GM12878 (cell line): ENCODE measurements at regions not wholly inside any gene's neighbourhood (a gene's known extent, or its start where the extent isn't known, plus 50 kb on each side); places are given as distances from the start of the nearest gene placed in this dataset.

ENCODE experiments used
- ATAC-seq: fragments of 200-7000 bp; cut with Tn5 transposase; 3 replicates; pipeline ENCODE4 v1.9.1; 2020; ENCODE audit warnings: mild to moderate bottlenecking, moderate library complexity
- BruUV-seq: library from RNA; stranded (reverse); fragments of 400-500 nt; replicated peaks from 2 replicates; lab custom pipeline; 2021; lab: Mats Ljungman, UMichigan
- CTCF ChIA-PET: fragments of 300-600 bp; sonication (Branson Sonifier 250); formaldehyde crosslinking; extraction: SDS; loops from one replicate; lab custom pipeline; 2021; ENCODE audit warnings: inconsistent platforms; lab: Yijun Ruan, JAX
- POLR2A ChIA-PET: fragments of 350-600 bp; formaldehyde crosslinking; extraction: SDS; loops from one replicate; lab custom pipeline; 2021; ENCODE audit warnings: inconsistent platforms; lab: Charles Lee
- RAD21 ChIA-PET: fragments of 300-600 bp; sonication (Branson Sonifier 250); formaldehyde crosslinking; loops from one replicate; lab custom pipeline; 2023; ENCODE audit warnings: antibody characterized with exemption; ENCODE audit not compliant: unreplicated experiment; lab: Charles Lee
- SMC1A ChIA-PET: fragments of 300-600 bp; sonication (Branson Sonifier 250); formaldehyde crosslinking; loops from one replicate; lab custom pipeline; 2023; ENCODE audit not compliant: unreplicated experiment, uncharacterized antibody; lab: Charles Lee
- DNase-seq: peaks from one replicate; pipeline ENCODE4 v3.0.0-alpha.2; 2011; ENCODE audit warnings: low read depth, low spot score
- FAIRE-seq: peaks from 3 replicates; lab custom pipeline; 2011; peaks lifted over from hg19 to GRCh38; lab: Jason Lieb, UNC
- H2AFZ ChIP-seq: 2 replicates; pipeline ENCODE4 v1.6.0; 2011; ENCODE audit warnings: low read depth, low read length, control low read depth; ENCODE audit not compliant: control insufficient read depth
- H3K27ac ChIP-seq: 2 replicates; pipeline ENCODE4 v1.5.1; 2011; ENCODE audit warnings: control low read depth; ENCODE audit not compliant: control insufficient read depth, insufficient read depth
- H3K27me3 ChIP-seq, 2 experiments: replicated peaks in 1 of 2; 2 replicates each; pipeline versions ENCODE4 v1.6.0 to v1.6.1; 2011; ENCODE audit warnings: low read length in 1 of 2; ENCODE audit not compliant: control insufficient read depth in 2 of 2, insufficient read depth in 2 of 2
- H3K36me3 ChIP-seq, 2 experiments: 2 replicates each; pipeline ENCODE4 v1.5.1; 2011; ENCODE audit warnings: low read length in 1 of 2; ENCODE audit not compliant: control insufficient read depth in 2 of 2, insufficient read depth in 2 of 2
- H3K4me1 ChIP-seq: 2 replicates; pipeline ENCODE4 v1.6.1; 2011; ENCODE audit warnings: mild to moderate bottlenecking, low read length, moderate library complexity, mixed read lengths; ENCODE audit not compliant: control insufficient read depth, insufficient read depth
- H3K4me2 ChIP-seq: 2 replicates; pipeline ENCODE4 v1.6.0; 2011; ENCODE audit warnings: control low read depth; ENCODE audit not compliant: control insufficient read depth, insufficient read depth
- H3K4me3 ChIP-seq: fragments of 200-600 bp; sonication (generic); 2 replicates; pipeline ENCODE4 v1.5.1; 2016
- H3K79me2 ChIP-seq: 2 replicates; pipeline ENCODE4 v1.6.0; 2011; ENCODE audit warnings: low read length; ENCODE audit not compliant: control insufficient read depth, insufficient read depth
- H3K9ac ChIP-seq: 2 replicates; pipeline ENCODE4 v1.8.0; 2011; ENCODE audit warnings: low read length, control low read depth, mixed read lengths; ENCODE audit not compliant: control insufficient read depth, insufficient read depth
- H3K9me3 ChIP-seq: replicated peaks from 3 replicates; pipeline ENCODE4 v1.5.1; 2011; ENCODE audit warnings: mild to moderate bottlenecking, low read length; ENCODE audit not compliant: control insufficient read depth, insufficient read depth
- H4K20me1 ChIP-seq: 2 replicates; pipeline ENCODE4 v1.6.0; 2011; ENCODE audit not compliant: control insufficient read depth, insufficient read depth
- IRF4 ChIP-seq: IDR thresholded peaks from 2 replicates; pipeline ENCODE4 v1.6.1; 2011; ENCODE audit warnings: low read depth, low read length
- MXI1 ChIP-seq: fragments of 150-350 bp; IDR thresholded peaks from 2 replicates; pipeline ENCODE4 v1.6.1; 2011; ENCODE audit warnings: low read depth, mild to moderate bottlenecking, inconsistent platforms, low read length, improper control_type of control experiment
- MYC ChIP-seq: IDR thresholded peaks from 2 replicates; pipeline ENCODE4 v1.6.1; 2011; ENCODE audit warnings: mild to moderate bottlenecking, low read length, moderate library complexity, inconsistent platforms; ENCODE audit not compliant: insufficient read depth, insufficient replicate concordance, insufficient read length, severe bottlenecking
- NR2C1 ChIP-seq: fragments of 450-650 bp; IDR thresholded peaks from 2 replicates; pipeline ENCODE4 v1.6.1; 2017; ENCODE audit warnings: antibody characterized with exemption, mild to moderate bottlenecking, moderate library complexity
- PML ChIP-seq: IDR thresholded peaks from 2 replicates; pipeline ENCODE4 v1.6.1; 2012; ENCODE audit warnings: low read length, inconsistent platforms
- PRDM15 ChIP-seq: fragments of 450-650 bp; formaldehyde crosslinking; IDR thresholded peaks from 2 replicates; pipeline ENCODE4 v1.4.0; 2020; ENCODE audit warnings: mild to moderate bottlenecking, moderate library complexity
- REST ChIP-seq: IDR thresholded peaks from 2 replicates; pipeline ENCODE4 v1.6.1; 2012; ENCODE audit warnings: mild to moderate bottlenecking, low read depth, low read length
- RFX5 ChIP-seq: IDR thresholded peaks from 2 replicates; pipeline ENCODE4 v1.6.1; 2011; ENCODE audit warnings: low read depth, low read length, improper control_type of control experiment
- SREBF2 ChIP-seq: IDR thresholded peaks from 2 replicates; pipeline ENCODE4 v1.6.1; 2012; ENCODE audit warnings: mild to moderate bottlenecking, low read length
- ZBTB33 ChIP-seq: fragments of 450-650 bp; IDR thresholded peaks from 2 replicates; pipeline ENCODE4 v1.6.1; 2017; ENCODE audit warnings: mild to moderate bottlenecking
- ZNF592 ChIP-seq: fragments of 450-650 bp; IDR thresholded peaks from 2 replicates; pipeline ENCODE4 v1.6.1; 2017; ENCODE audit warnings: mild to moderate bottlenecking, moderate library complexity
- WGBS: methylation state at CpG from one replicate; pipeline ENCODE4 v1.1.6; 2016; ENCODE audit warnings: low lambda C conversion rate; ENCODE audit not compliant: insufficient replicate concordance, insufficient coverage; ENCODE audit errors: missing lambda C conversion rate; 5-methylcytosine and 5-hydroxymethylcytosine counted together
- in situ Hi-C: fragments of 300-500 bp; cut with MboI; formaldehyde crosslinking; loops from 9 replicates; pipeline ENCODE4 v1.14.3; 2018; ENCODE audit warnings: mixed read lengths
- intact Hi-C: fragments of 100-400 bp; cut with micrococcal nuclease; formaldehyde crosslinking; loops from one replicate; pipeline ENCODE4 v1.14.2; 2022; ENCODE audit not compliant: unreplicated experiment

GRCh38 chr3:182246870-182247269, 535.1 kb downstream of the SOX2 start:
- intact Hi-C loops (loop anchor here (10.0 kb wide), 1 partner anchor 368 kb away; no protein-coding TSS in a partner anchor), in situ Hi-C loops (no loop called here)
- Histone ChIP-seq H3K27me3 (peaks cover 0 to 2% of the 10 kb centered on the region in 2 experiments; a peak in 2 of 4 replicates), H3K9me3 (no peaks in the 10 kb centered on the region; the same call in 2 of the 3 replicates), H3K79me2 (no peaks in the 10 kb centered on the region), H3K4me2 (no peak overlapping the region), H2AFZ (no peak overlapping the region), H4K20me1 (no peaks in the 10 kb centered on the region), H3K9ac (no peak overlapping the region), H3K36me3 (no peaks in the 10 kb centered on the region), H3K27ac (no peak overlapping the region), H3K4me1 (no peaks in the 10 kb centered on the region), H3K4me3 (no peak overlapping the region)
- FAIRE-seq (no peak), DNase-seq (no peak), ATAC-seq (no peak)
- BruUV-seq, result no TSS peak
- ChIA-PET POLR2A (no interaction called here), SMC1A (interaction anchor here (1.0 to 1.2 kb wide), 2 partner anchors 19 to 437 kb away, joined by 3 to 4 read pairs; no protein-coding TSS in a partner anchor), RAD21 (no interaction called here), CTCF (interaction anchor here (0.9 to 1.8 kb wide), 2 partner anchors 9 to 375 kb away, joined by 3 to 4 read pairs; no protein-coding TSS in a partner anchor)
- WGBS, result 37% methylated on average over 5 of the region's 5 CpGs
- TF ChIP-seq REST, result no peak
- TF ChIP-seq PML, result no peak
- no peak for TF ChIP-seq NR2C1
- TF ChIP-seq RFX5, result no peak
- TF ChIP-seq SREBF2, result no peak
- TF ChIP-seq PRDM15 (CRISPR knock-in tag), result no peak
- TF ChIP-seq MXI1, result no peak
- no peak for TF ChIP-seq MYC
- TF ChIP-seq ZNF592, result no peak
- no peak for TF ChIP-seq ZBTB33
- TF ChIP-seq IRF4, result no peak
